HFFc6 (cell line): ENCODE measurements at regions not wholly inside any gene's neighbourhood (a gene's known extent, or its start where the extent isn't known, plus 50 kb on each side); places are given as distances from the start of the nearest gene placed in this dataset.

ENCODE experiments used
- DNase-seq: peaks from one replicate; pipeline ENCODE4 v3.0.0-alpha.2; 2018
- H3K27ac Mint-ChIP-seq: 2 replicates; pipeline ENCODE4 v1.8.0; 2020; ENCODE audit warnings: mild to moderate bottlenecking, mixed read lengths
- H3K27me3 Mint-ChIP-seq: 2 replicates; pipeline ENCODE4 v1.8.0; 2021; ENCODE audit warnings: mild to moderate bottlenecking, moderate library complexity, mixed read lengths; ENCODE audit not compliant: insufficient read depth
- H3K36me3 Mint-ChIP-seq: 2 replicates; pipeline ENCODE4 v1.8.0; 2021; ENCODE audit warnings: low read depth, mixed read lengths
- H3K4me1 Mint-ChIP-seq: 2 replicates; pipeline ENCODE4 v1.8.0; 2020; ENCODE audit warnings: low read depth, mixed read lengths
- H3K4me3 Mint-ChIP-seq: 2 replicates; pipeline ENCODE4 v1.8.0; 2020; ENCODE audit warnings: mild to moderate bottlenecking, moderate library complexity, mixed read lengths
- H3K9me3 Mint-ChIP-seq: 2 replicates; pipeline ENCODE4 v1.8.0; 2020; ENCODE audit warnings: mild to moderate bottlenecking, mixed read lengths
- CTCF ChIP-seq: fragments of 200-600 bp; sonication (generic); IDR thresholded peaks from 2 replicates; pipeline ENCODE4 v1.5.0; 2021; ENCODE audit warnings: antibody characterized with exemption, mild to moderate bottlenecking

DNA sequence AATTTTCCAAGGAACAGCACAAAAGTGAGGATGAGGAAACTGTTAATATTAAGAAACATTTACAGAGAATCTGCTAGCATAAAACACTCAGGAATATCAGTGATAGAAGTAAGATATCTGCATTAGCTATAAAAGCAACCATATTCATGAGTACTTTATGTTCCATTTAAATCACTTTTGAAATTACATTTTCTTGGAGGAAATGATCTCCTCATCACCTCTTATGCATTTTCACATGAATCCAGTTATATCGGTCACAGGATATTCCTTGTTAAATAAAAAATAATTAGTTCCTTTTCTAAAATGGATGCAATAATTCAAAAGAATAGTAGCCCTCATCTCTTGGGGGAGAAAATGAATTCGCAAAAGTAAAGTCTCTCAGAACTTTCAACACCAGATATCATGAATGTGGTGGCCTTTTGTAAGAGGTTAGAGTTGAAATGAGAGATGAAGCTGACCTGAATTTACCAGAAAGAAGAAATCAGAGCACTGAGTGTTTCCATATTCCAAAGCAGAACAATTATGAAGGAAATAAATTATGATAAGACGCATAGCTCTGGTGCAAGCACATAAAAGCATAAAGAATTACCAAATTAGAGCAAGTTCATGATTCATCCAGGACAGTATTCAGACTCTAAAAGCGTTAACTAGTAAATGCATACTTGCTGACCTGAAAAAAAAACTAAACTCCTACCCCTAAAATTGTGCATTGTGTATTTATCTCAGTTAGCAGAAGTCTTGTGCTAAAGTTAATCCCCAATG is 321.9 kb upstream of the CCDC54 start:
- no peak for DNase-seq
- Mint-ChIP-seq H3K4me3 (no peak overlapping the region), H3K27ac (no peak overlapping the region), H3K4me1 (no peaks in the 10 kb centered on the region; the same call in 1 of the 2 replicates), H3K27me3 (no peaks in the 10 kb centered on the region), H3K9me3 (no peaks in the 10 kb centered on the region), H3K36me3 (no peaks in the 10 kb centered on the region)
- no peak for TF ChIP-seq CTCF

DNA sequence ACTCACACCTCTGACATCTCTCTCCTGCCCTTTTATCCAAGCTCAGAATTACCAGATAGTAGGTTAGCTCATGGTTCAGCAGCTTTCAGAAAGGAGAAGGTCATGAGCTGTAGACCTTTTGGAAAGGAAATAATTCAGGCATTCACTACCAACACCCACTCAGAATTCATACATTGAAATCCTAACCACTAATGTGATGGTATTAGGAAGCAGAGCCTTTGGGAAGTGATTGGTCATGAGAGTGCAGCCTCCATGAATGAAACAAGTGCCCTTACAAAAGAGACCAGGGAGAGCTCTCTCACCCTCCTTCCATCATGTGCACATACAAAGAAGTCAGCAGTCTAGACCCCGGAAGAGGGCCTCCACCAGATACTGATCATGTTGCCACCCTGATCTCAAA is 315.8 kb upstream of the CCDC54 start:
- Mint-ChIP-seq H3K27me3 (no peaks in the 10 kb centered on the region), H3K36me3 (no peaks in the 10 kb centered on the region), H3K27ac (peak overlapping the region; percentile 49; the same call in 1 of the 2 replicates), H3K4me1 (peaks cover 48% of the 10 kb centered on the region), H3K9me3 (no peaks in the 10 kb centered on the region), H3K4me3 (no peak overlapping the region)
- no peak for DNase-seq
- TF ChIP-seq CTCF = no peak

- Mint-ChIP-seq H3K4me3 (peak overlapping the region; percentile 2; the same call in 1 of the 2 replicates), H3K9me3 (no peaks in the 10 kb centered on the region), H3K36me3 (no peaks in the 10 kb centered on the region), H3K27ac (no peak overlapping the region; the same call in 1 of the 2 replicates), H3K27me3 (no peaks in the 10 kb centered on the region), H3K4me1 (peaks cover 48% of the 10 kb centered on the region)
- no peak for DNase-seq
- no peak for TF ChIP-seq CTCF
Observed at GRCh38 chr3:107062310-107062709, 314.9 kb upstream of the CCDC54 start.

GRCh38 chr3:107062787-107063186 is 314.5 kb upstream of the CCDC54 start:
- DNase-seq = no peak
- Mint-ChIP-seq H3K27me3 (no peaks in the 10 kb centered on the region), H3K4me1 (peaks cover 48% of the 10 kb centered on the region), H3K4me3 (peak overlapping the region; percentile 8; the same call in 1 of the 2 replicates), H3K9me3 (no peaks in the 10 kb centered on the region), H3K36me3 (no peaks in the 10 kb centered on the region), H3K27ac (peak overlapping the region; percentile 67)
- TF ChIP-seq CTCF = no peak

DNA sequence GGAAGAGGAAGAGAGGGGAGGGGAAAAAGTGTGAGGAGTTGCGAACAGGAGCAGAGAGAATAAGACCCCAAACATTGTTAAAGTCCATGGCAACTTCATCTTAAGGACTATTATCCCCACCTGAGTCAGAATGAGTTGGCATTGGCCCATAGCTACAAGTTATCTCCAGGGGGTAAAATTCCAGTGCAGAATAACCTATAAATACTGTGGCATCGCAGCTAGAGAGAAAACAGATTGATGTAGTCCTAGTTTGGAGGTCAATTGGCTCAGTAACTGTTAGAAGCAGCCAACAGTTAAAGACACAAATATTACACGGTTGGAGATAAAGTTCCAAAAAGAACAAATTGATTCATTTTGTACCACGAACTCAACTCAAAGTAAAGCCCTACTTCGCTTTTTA is 313.9 kb upstream of the CCDC54 start:
- Mint-ChIP-seq H3K27me3 (no peaks in the 10 kb centered on the region), H3K9me3 (no peaks in the 10 kb centered on the region), H3K4me3 (peak overlapping the region; percentile 8; the same call in 1 of the 2 replicates), H3K36me3 (no peaks in the 10 kb centered on the region), H3K4me1 (peaks cover 50% of the 10 kb centered on the region), H3K27ac (peak overlapping the region; percentile 67)
- no peak for TF ChIP-seq CTCF
- no peak for DNase-seq
